ENCODE measurements at regions not wholly inside any gene's neighbourhood (a gene's known extent, or its start where the extent isn't known, plus 50 kb on each side); places are given as distances from the start of the nearest gene placed in this dataset.
"Not testable (repeated sequence)": the region's sequence is repeated elsewhere in the genome, so short reads cannot be mapped to it uniquely, and the experiment has no call there.

GRCh38 chr2:11080253-11081115, 74.8 kb upstream of the SLC66A3 start:
- H3K27ac ChIP-seq: no peak overlapping the region

DNA sequence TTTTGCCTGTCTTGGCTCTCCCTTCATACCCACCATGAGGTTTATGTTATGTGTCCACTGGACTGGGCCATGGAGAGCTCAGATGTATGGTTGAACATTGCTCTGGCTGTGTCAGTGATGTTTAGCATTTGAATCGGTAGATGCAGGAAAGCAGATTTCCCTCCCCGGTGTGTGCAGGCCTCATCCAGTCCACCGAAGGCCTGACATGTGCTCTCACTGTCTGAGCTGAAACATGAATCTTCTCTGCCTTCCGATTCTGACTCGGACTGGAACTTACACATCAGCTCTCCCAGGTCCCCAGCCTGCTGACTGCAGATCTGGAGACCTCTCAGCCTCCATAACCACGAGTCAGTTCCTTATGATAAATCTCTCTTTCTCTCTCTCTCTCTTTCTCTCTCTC, 72.4 kb upstream of the SLC66A3 start:
- Histone ChIP-seq H3K9me3 (ENCODE audit: low read depth) (no peaks in the 10 kb centered on the region), H3K4me3 (no peak overlapping the region), H3F3A (ENCODE audit: low read depth) (peaks cover 8% of the 10 kb centered on the region), H3K27me3 (no peaks in the 10 kb centered on the region), H3K79me2 (ENCODE audit: low read depth) (no peaks in the 10 kb centered on the region), H4K20me1 (ENCODE audit: low read depth) (no peaks in the 10 kb centered on the region), H2AFZ (replicated peaks) (no peak overlapping the region), H3K36me3 (no peaks in the 10 kb centered on the region), H3K4me1 (no peaks in the 10 kb centered on the region), H3K27ac (no peak overlapping the region), H3K4me2 (no peak overlapping the region), H3K9ac (no peak overlapping the region)
- DNase-seq (ENCODE audit: low spot score): no peak
- Mint-ChIP-seq H3K9me3 (peaks cover 2% of the 10 kb centered on the region), H3K4me1 (peaks cover 10% of the 10 kb centered on the region), H3K36me3 (no peaks in the 10 kb centered on the region), H3K4me3 (no peak overlapping the region), H3K27me3 (ENCODE audit: insufficient read depth, low read depth) (peaks cover 3% of the 10 kb centered on the region), H3K27ac (peak overlapping the region; percentile 43)
- TF ChIP-seq EZH2phosphoT487 (IDR thresholded peaks at IDR 0.05): no peak
- no peak for TF ChIP-seq EZH2 (IDR thresholded peaks at IDR 0.05)
- TF ChIP-seq, protein P1, sequence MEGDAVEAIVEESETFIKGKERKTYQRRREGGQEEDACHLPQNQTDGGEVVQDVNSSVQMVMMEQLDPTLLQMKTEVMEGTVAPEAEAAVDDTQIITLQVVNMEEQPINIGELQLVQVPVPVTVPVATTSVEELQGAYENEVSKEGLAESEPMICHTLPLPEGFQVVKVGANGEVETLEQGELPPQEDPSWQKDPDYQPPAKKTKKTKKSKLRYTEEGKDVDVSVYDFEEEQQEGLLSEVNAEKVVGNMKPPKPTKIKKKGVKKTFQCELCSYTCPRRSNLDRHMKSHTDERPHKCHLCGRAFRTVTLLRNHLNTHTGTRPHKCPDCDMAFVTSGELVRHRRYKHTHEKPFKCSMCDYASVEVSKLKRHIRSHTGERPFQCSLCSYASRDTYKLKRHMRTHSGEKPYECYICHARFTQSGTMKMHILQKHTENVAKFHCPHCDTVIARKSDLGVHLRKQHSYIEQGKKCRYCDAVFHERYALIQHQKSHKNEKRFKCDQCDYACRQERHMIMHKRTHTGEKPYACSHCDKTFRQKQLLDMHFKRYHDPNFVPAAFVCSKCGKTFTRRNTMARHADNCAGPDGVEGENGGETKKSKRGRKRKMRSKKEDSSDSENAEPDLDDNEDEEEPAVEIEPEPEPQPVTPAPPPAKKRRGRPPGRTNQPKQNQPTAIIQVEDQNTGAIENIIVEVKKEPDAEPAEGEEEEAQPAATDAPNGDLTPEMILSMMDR (IDR thresholded peaks at IDR 0.05): no peak

More at GRCh38 chr2:11080253-11081115, 74.8 kb upstream of the SLC66A3 start:
- Histone ChIP-seq H3K4me1 (no peaks in the 10 kb centered on the region), H3F3A (ENCODE audit: low read depth) (peaks cover 8% of the 10 kb centered on the region), H3K36me3 (no peaks in the 10 kb centered on the region), H3K79me2 (ENCODE audit: low read depth) (no peaks in the 10 kb centered on the region), H3K9me3 (ENCODE audit: low read depth) (no peaks in the 10 kb centered on the region), H3K27me3 (no peaks in the 10 kb centered on the region), H3K4me2 (no peak overlapping the region), H4K20me1 (ENCODE audit: low read depth) (no peaks in the 10 kb centered on the region), H3K9ac (no peak overlapping the region), H3K4me3 (no peak overlapping the region), H2AFZ (replicated peaks) (peak overlapping the region; percentile 42)
- TF ChIP-seq, protein P1 (IDR thresholded peaks at IDR 0.05): no peak
- TF ChIP-seq EZH2phosphoT487 (IDR thresholded peaks at IDR 0.05): no peak
- TF ChIP-seq EZH2 (IDR thresholded peaks at IDR 0.05): no peak
- H3K4me3 Mint-ChIP-seq: no peak overlapping the region
- peaks cover 10% of the 10 kb centered on the region for H3K4me1 Mint-ChIP-seq
- DNase-seq (ENCODE audit: low spot score): peak; percentile 70
- peaks cover 3% of the 10 kb centered on the region for H3K27me3 Mint-ChIP-seq (ENCODE audit: insufficient read depth, low read depth)
- no peaks in the 10 kb centered on the region for H3K36me3 Mint-ChIP-seq
- no peak overlapping the region for H3K27ac Mint-ChIP-seq
- H3K9me3 Mint-ChIP-seq: peaks cover 2% of the 10 kb centered on the region

- not testable (repeated sequence) for H2AFZ ChIP-seq (replicated peaks)
These were observed 66.4 kb upstream of the SLC66A3 start for GRCh38 chr2:11088821-11089220.

GRCh38 chr2:11090187-11090586, 65.1 kb upstream of the SLC66A3 start:
- Histone ChIP-seq H3F3A (ENCODE audit: low read depth) (peaks cover 28% of the 10 kb centered on the region), H4K20me1 (ENCODE audit: low read depth) (no peaks in the 10 kb centered on the region), H2AFZ (replicated peaks) (no peak overlapping the region), H3K4me3 (no peak overlapping the region), H3K9ac (no peak overlapping the region), H3K9me3 (ENCODE audit: low read depth) (no peaks in the 10 kb centered on the region), H3K4me2 (no peak overlapping the region), H3K36me3 (no peaks in the 10 kb centered on the region), H3K79me2 (ENCODE audit: low read depth) (no peaks in the 10 kb centered on the region), H3K4me1 (peaks cover 14% of the 10 kb centered on the region), H3K27me3 (no peaks in the 10 kb centered on the region), H3K27ac (no peak overlapping the region)
- Mint-ChIP-seq H3K9me3 (no peaks in the 10 kb centered on the region), H3K4me3 (no peak overlapping the region), H3K4me1 (peaks cover 15% of the 10 kb centered on the region), H3K27me3 (ENCODE audit: insufficient read depth, low read depth) (peaks cover 8% of the 10 kb centered on the region), H3K36me3 (no peaks in the 10 kb centered on the region), H3K27ac (no peak overlapping the region)
- no peak for DNase-seq (ENCODE audit: low spot score)
- TF ChIP-seq EZH2phosphoT487 (IDR thresholded peaks at IDR 0.05) (no peak), EZH2 (IDR thresholded peaks at IDR 0.05) (no peak)
- TF ChIP-seq, protein P1 (IDR thresholded peaks at IDR 0.05): no peak

More at GRCh38 chr2:11088821-11089220, 66.4 kb upstream of the SLC66A3 start:
- not testable (repeated sequence) for H3K4me3 ChIP-seq; H4K20me1 ChIP-seq (ENCODE audit: low read depth); H3K27ac Mint-ChIP-seq; DNase-seq (ENCODE audit: low spot score); H3K27me3 Mint-ChIP-seq (ENCODE audit: insufficient read depth, low read depth); H3K9ac ChIP-seq; H3K4me2 ChIP-seq; H3K4me3 Mint-ChIP-seq; H3K27me3 ChIP-seq; H3K36me3 Mint-ChIP-seq; H3K27ac ChIP-seq; H3K36me3 ChIP-seq; H3K9me3 Mint-ChIP-seq; H3K9me3 ChIP-seq (ENCODE audit: low read depth); H3K79me2 ChIP-seq (ENCODE audit: low read depth)
- peaks cover 14% of the 10 kb centered on the region for H3K4me1 ChIP-seq
- H3K4me1 Mint-ChIP-seq: peaks cover 14% of the 10 kb centered on the region
- peaks cover 28% of the 10 kb centered on the region for H3F3A ChIP-seq (ENCODE audit: low read depth)

All from neural progenitor cell (in vitro differentiated cells).